IMR-90 (cell line): ENCODE measurements at regions not wholly inside any gene's neighbourhood (a gene's known extent, or its start where the extent isn't known, plus 50 kb on each side); places are given as distances from the start of the nearest gene placed in this dataset.

Source experiments
- ATAC-seq: fragments of 200-7000 bp; cut with Tn5 transposase; 2 replicates; pipeline ENCODE4 v1.9.1; 2020; ENCODE audit warnings: low read depth, mild to moderate bottlenecking, moderate library complexity
- BruUV-seq: library from RNA; stranded (reverse); fragments of 400-500 nt; replicated peaks from 2 replicates; lab custom pipeline; 2021; lab: Mats Ljungman, UMichigan
- CTCF ChIA-PET: fragments of 300-600 bp; formaldehyde crosslinking; extraction: SDS; loops from one replicate; lab custom pipeline; 2021; ENCODE audit warnings: antibody characterized with exemption; lab: Yijun Ruan, JAX
- POLR2A ChIA-PET: fragments of 300-600 bp; sonication (Branson Sonifier 250); formaldehyde crosslinking; loops from one replicate; lab custom pipeline; 2022; ENCODE audit warnings: antibody characterized with exemption; ENCODE audit not compliant: unreplicated experiment; lab: Charles Lee
- DNase-seq: peaks from one replicate; pipeline ENCODE4 v3.0.0; 2013
- H2AFZ ChIP-seq: replicated peaks from 2 replicates; pipeline ENCODE3; 2013; ENCODE audit warnings: low read length, mild to moderate bottlenecking; ENCODE audit not compliant: poor library complexity
- H2AK5ac ChIP-seq: 2 replicates; pipeline ENCODE4 v1.6.1; 2013; ENCODE audit warnings: low read depth, low read length, inconsistent platforms
- H2AK9ac ChIP-seq: replicated peaks from 2 replicates; pipeline ENCODE3; 2013; ENCODE audit warnings: mild to moderate bottlenecking, low read depth, low read length, moderate library complexity; ENCODE audit not compliant: poor library complexity
- H2BK120ac ChIP-seq: 2 replicates; pipeline ENCODE4 v1.6.1; 2013; ENCODE audit warnings: low read depth, low read length, inconsistent platforms
- H2BK15ac ChIP-seq: 3 replicates; pipeline ENCODE4 v1.6.1; 2013; ENCODE audit warnings: low read depth, low read length, inconsistent platforms
- H2BK20ac ChIP-seq: 2 replicates; pipeline ENCODE4 v1.6.1; 2013; ENCODE audit warnings: low read depth, mild to moderate bottlenecking, inconsistent platforms, low read length, moderate library complexity
- H2BK5ac ChIP-seq: 2 replicates; pipeline ENCODE4 v1.6.1; 2013; ENCODE audit warnings: mild to moderate bottlenecking, low read depth, low read length, inconsistent platforms; ENCODE audit not compliant: poor library complexity, severe bottlenecking
- H3K14ac ChIP-seq: replicated peaks from 2 replicates; pipeline ENCODE4 v1.6.1; 2013; ENCODE audit warnings: low read depth, low read length, inconsistent platforms
- H3K18ac ChIP-seq: 2 replicates; pipeline ENCODE4 v1.6.1; 2013; ENCODE audit warnings: low read depth, low read length, control low read depth
- H3K23ac ChIP-seq: 2 replicates; pipeline ENCODE4 v1.6.1; 2013; ENCODE audit warnings: low read depth, low read length, inconsistent platforms
- H3K27ac ChIP-seq: 2 replicates; pipeline ENCODE4 v1.5.1; 2013; ENCODE audit warnings: mild to moderate bottlenecking, control low read depth, low read length; ENCODE audit not compliant: insufficient read depth
- H3K27me3 ChIP-seq: 2 replicates; pipeline ENCODE4 v1.6.1; 2013; ENCODE audit warnings: low read length; ENCODE audit not compliant: control insufficient read depth, insufficient read depth
- H3K36me3 ChIP-seq: 2 replicates; pipeline ENCODE4 v1.6.1; 2013; ENCODE audit warnings: low read length, mixed read lengths; ENCODE audit not compliant: control insufficient read depth, insufficient read depth
- H3K4ac ChIP-seq: 2 replicates; pipeline ENCODE4 v1.6.1; 2013; ENCODE audit warnings: low read depth, low read length, inconsistent platforms
- H3K4me1 ChIP-seq: 2 replicates; pipeline ENCODE4 v1.6.1; 2013; ENCODE audit warnings: low read length, mixed read lengths; ENCODE audit not compliant: control insufficient read depth, insufficient read depth
- H3K4me2 ChIP-seq: 2 replicates; pipeline ENCODE4 v1.6.1; 2013; ENCODE audit warnings: low read depth, mild to moderate bottlenecking, control low read depth, low read length, moderate library complexity
- H3K4me3 ChIP-seq: 2 replicates; pipeline ENCODE4 v1.5.1; 2013; ENCODE audit warnings: low read depth, mild to moderate bottlenecking, control low read depth, low read length, moderate library complexity; ENCODE audit not compliant: insufficient read depth
- H3K56ac ChIP-seq: 2 replicates; pipeline ENCODE4 v1.6.1; 2013; ENCODE audit warnings: low read length, inconsistent platforms; ENCODE audit not compliant: insufficient read depth; ENCODE audit errors: extremely low read depth
- H3K79me1 ChIP-seq, 2 experiments: 2 replicates each; pipeline ENCODE4 v1.6.1; 2013; ENCODE audit warnings: low read length in 2 of 2, inconsistent platforms in 1 of 2, low read depth in 1 of 2
- H3K9ac ChIP-seq: 2 replicates; pipeline ENCODE4 v1.6.1; 2013; ENCODE audit warnings: low read depth, low read length, control low read depth
- H3K9me1 ChIP-seq: 2 replicates; pipeline ENCODE4 v1.6.1; 2013; ENCODE audit warnings: low read length, inconsistent platforms; ENCODE audit not compliant: insufficient read depth
- H3K9me3 ChIP-seq: 2 replicates; pipeline ENCODE4 v1.6.1; 2013; ENCODE audit warnings: low read length; ENCODE audit not compliant: control insufficient read depth, insufficient read depth
- H4K20me1 ChIP-seq: 2 replicates; pipeline ENCODE4 v1.6.1; 2013; ENCODE audit warnings: low read length, inconsistent platforms; ENCODE audit not compliant: insufficient read depth
- H4K5ac ChIP-seq: 2 replicates; pipeline ENCODE4 v1.6.1; 2013; ENCODE audit warnings: mild to moderate bottlenecking, low read depth, low read length, control low read depth
- H4K8ac ChIP-seq, 2 experiments: 2 replicates each; pipeline ENCODE4 v1.6.1; 2013; ENCODE audit warnings: low read depth in 2 of 2, low read length in 2 of 2, control low read depth in 1 of 2, inconsistent platforms in 1 of 2
- H4K91ac ChIP-seq: 2 replicates; pipeline ENCODE4 v1.6.1; 2013; ENCODE audit warnings: low read depth, low read length, inconsistent platforms; ENCODE audit not compliant: insufficient read depth
- BHLHE40 ChIP-seq: fragments of 150-350 bp; IDR thresholded peaks from 2 replicates; pipeline ENCODE4 v1.6.1; 2016; ENCODE audit warnings: mild to moderate bottlenecking, low read depth, low read length
- CHD1 ChIP-seq: IDR thresholded peaks from 2 replicates; pipeline ENCODE4 v1.6.1; 2012; ENCODE audit warnings: low read depth, low read length, improper control_type of control experiment
- CTCF ChIP-seq: conservative IDR thresholded peaks from 2 replicates; pipeline ENCODE4 v1.5.1; 2012; ENCODE audit warnings: mild to moderate bottlenecking, low read depth, low read length, improper control_type of control experiment
- ELK1 ChIP-seq: fragments of 150-350 bp; IDR thresholded peaks from 2 replicates; pipeline ENCODE4 v1.6.1; 2016; ENCODE audit warnings: low read depth, mild to moderate bottlenecking, low read length, moderate library complexity, borderline replicate concordance
- FOS ChIP-seq: fragments of 150-350 bp; IDR thresholded peaks from 2 replicates; pipeline ENCODE4 v1.6.1; 2016; ENCODE audit warnings: low read depth, low read length
- MAFK ChIP-seq: IDR thresholded peaks from 2 replicates; pipeline ENCODE4 v1.6.1; 2012; ENCODE audit warnings: low read depth, low read length, improper control_type of control experiment
- MXI1 ChIP-seq: IDR thresholded peaks from 2 replicates; pipeline ENCODE4 v1.6.1; 2012; ENCODE audit warnings: low read depth, mild to moderate bottlenecking, low read length, moderate library complexity, borderline replicate concordance
- NFE2L2 ChIP-seq: fragments of 150-350 bp; IDR thresholded peaks from 2 replicates; pipeline ENCODE4 v1.6.1; 2016; ENCODE audit warnings: low read depth, mild to moderate bottlenecking, low read length
- POLR2A ChIP-seq: IDR thresholded peaks from 2 replicates; pipeline ENCODE4 v1.6.1; 2012; ENCODE audit warnings: mild to moderate bottlenecking, low read depth, low read length
- RAD21 ChIP-seq: IDR thresholded peaks from 2 replicates; pipeline ENCODE4 v1.6.1; 2012; ENCODE audit warnings: low read length, improper control_type of control experiment
- RFX5 ChIP-seq: IDR thresholded peaks from 2 replicates; pipeline ENCODE4 v1.8.0; 2012; ENCODE audit warnings: low read depth, mild to moderate bottlenecking, low read length, moderate library complexity
- SMC3 ChIP-seq: fragments of 150-350 bp; IDR thresholded peaks from 2 replicates; pipeline ENCODE4 v1.6.1; 2016; ENCODE audit warnings: low read depth, mild to moderate bottlenecking, antibody characterized with exemption, low read length, moderate library complexity
- USF2 ChIP-seq: fragments of 150-350 bp; IDR thresholded peaks from 2 replicates; pipeline ENCODE4 v1.6.1; 2017; ENCODE audit warnings: mild to moderate bottlenecking, antibody characterized with exemption, low read length, low read depth
- WGBS, 2 experiments: methylation state at CpG; one replicate each; pipeline versions ENCODE4 v1.1.5 to v1.1.7; 2013; ENCODE audit warnings: missing lambda C conversion rate in 2 of 2; ENCODE audit not compliant: insufficient read length in 1 of 2; ENCODE audit errors: extremely low coverage in 2 of 2; 5-methylcytosine and 5-hydroxymethylcytosine counted together
- dilution Hi-C: fragments of 300-500 bp; cut with HindIII; formaldehyde crosslinking; loops from one replicate; pipeline ENCODE4 v1.14.3; 2018; ENCODE audit warnings: low sequenced_read_pairs; ENCODE audit not compliant: unreplicated experiment
- in situ Hi-C: fragments of 300-500 bp; cut with MboI; formaldehyde crosslinking; loops from 3 replicates; pipeline ENCODE4 v1.14.3; 2019; ENCODE audit warnings: low sequenced_read_pairs, inconsistent platforms, mixed read lengths
- intact Hi-C: fragments of 100-400 bp; cut with micrococcal nuclease; formaldehyde crosslinking; loops from 2 replicates; pipeline ENCODE4 v1.10.0; 2022

GRCh38 chr4:81786766-81787165 is 315.1 kb upstream of the RASGEF1B start:
- Histone ChIP-seq H3K27me3 (no peaks in the 10 kb centered on the region), H3K27ac (no peak overlapping the region), H2AK5ac (no peak overlapping the region), H4K8ac (no peak overlapping the region), H4K20me1 (no peaks in the 10 kb centered on the region), H3K56ac (no peak overlapping the region), H2AK9ac (no peak overlapping the region), H3K14ac (no peak overlapping the region), H2BK15ac (no peak overlapping the region), H4K91ac (no peak overlapping the region), H2BK120ac (no peak overlapping the region), H3K79me1 (no peaks in the 10 kb centered on the region), H3K9ac (no peak overlapping the region), H3K4ac (no peak overlapping the region), H2BK5ac (no peak overlapping the region), H3K4me3 (no peak overlapping the region), H4K5ac (no peak overlapping the region), H3K4me1 (no peaks in the 10 kb centered on the region), H3K9me1 (no peaks in the 10 kb centered on the region), H2BK20ac (no peak overlapping the region), H2AFZ (no peak overlapping the region), H3K18ac (no peak overlapping the region), H3K36me3 (no peaks in the 10 kb centered on the region), H3K23ac (no peak overlapping the region), H3K9me3 (no peaks in the 10 kb centered on the region), H3K4me2 (no peak overlapping the region)
- ChIA-PET POLR2A (no interaction called here), CTCF (no interaction called here)
- ATAC-seq (no peak), DNase-seq (no peak)
- in situ Hi-C loops (no loop called here), dilution Hi-C loops (no loop called here), intact Hi-C loops (no loop called here)
- TF ChIP-seq NFE2L2: no peak
- TF ChIP-seq FOS: no peak
- no peak for TF ChIP-seq MXI1
- no peak for TF ChIP-seq POLR2A
- TF ChIP-seq RFX5: no peak
- TF ChIP-seq SMC3: no peak
- TF ChIP-seq CHD1: no peak
- no peak for TF ChIP-seq CTCF
- TF ChIP-seq RAD21: no peak
- TF ChIP-seq ELK1: no peak
- TF ChIP-seq USF2: no peak
- TF ChIP-seq MAFK: no peak
- no peak for TF ChIP-seq BHLHE40
- BruUV-seq: no TSS peak
- WGBS, 2 experiments: no CpG with 5 or more reads among the region's 1 CpG
